ENCODE measurements at regions not wholly inside any gene's neighbourhood (a gene's known extent, or its start where the extent isn't known, plus 50 kb on each side); places are given as distances from the start of the nearest gene placed in this dataset.

GRCh38 chr4:30436394-30436793 is 283.8 kb upstream of the PCDH7 start:
- DNase-seq (ENCODE audit: low read depth in 6 of 9, low spot score in 9 of 9) = no peak
- WGBS = 88% methylated on average over 1 of the region's 1 CpG

GRCh38 chr4:30437316-30437715 is 282.9 kb upstream of the PCDH7 start:
- no peak for DNase-seq (ENCODE audit: low read depth in 6 of 9, low spot score in 9 of 9)
- H3K27me3 ChIP-seq (ENCODE audit: control insufficient read depth in 2 of 2, insufficient read depth in 1 of 2, low read length in 1 of 2) = no peaks in the 10 kb centered on the region
- WGBS = 83% methylated on average over 3 of the region's 3 CpGs
- no peak overlapping the region for H3K4me3 ChIP-seq (ENCODE audit: low read length in 2 of 2)
- no peaks in the 10 kb centered on the region for H3K36me3 ChIP-seq (ENCODE audit: control insufficient read depth in 2 of 2, insufficient read depth in 2 of 2, low read length in 1 of 2)
- H3K4me1 ChIP-seq (ENCODE audit: control insufficient read depth in 2 of 2, insufficient read depth in 2 of 2, low read length in 2 of 2) = no peaks in the 10 kb centered on the region
- no peaks in the 10 kb centered on the region for H3K9me3 ChIP-seq (ENCODE audit: control insufficient read depth in 2 of 2, insufficient read depth in 1 of 2, low read length in 1 of 2)
- no peak overlapping the region for H3K27ac ChIP-seq (ENCODE audit: low read depth in 1 of 2, low read length in 1 of 2)

More at GRCh38 chr4:30436394-30436793, 283.8 kb upstream of the PCDH7 start:
- H3K9me3 ChIP-seq (ENCODE audit: control insufficient read depth in 2 of 2, insufficient read depth in 1 of 2, low read length in 1 of 2) = no peaks in the 10 kb centered on the region
- no peak overlapping the region for H3K27ac ChIP-seq (ENCODE audit: low read depth in 1 of 2, low read length in 1 of 2)
- H3K4me3 ChIP-seq (ENCODE audit: low read length in 2 of 2) = no peak overlapping the region
- H3K4me1 ChIP-seq (ENCODE audit: control insufficient read depth in 2 of 2, insufficient read depth in 2 of 2, low read length in 2 of 2) = no peaks in the 10 kb centered on the region
- no peaks in the 10 kb centered on the region for H3K36me3 ChIP-seq (ENCODE audit: control insufficient read depth in 2 of 2, insufficient read depth in 2 of 2, low read length in 1 of 2)
- H3K27me3 ChIP-seq (ENCODE audit: control insufficient read depth in 2 of 2, insufficient read depth in 1 of 2, low read length in 1 of 2) = no peaks in the 10 kb centered on the region

- Histone ChIP-seq H3K27ac (ENCODE audit: low read depth in 1 of 2, low read length in 1 of 2) (no peak overlapping the region), H3K4me3 (ENCODE audit: low read length in 2 of 2) (no peak overlapping the region), H3K27me3 (ENCODE audit: control insufficient read depth in 2 of 2, insufficient read depth in 1 of 2, low read length in 1 of 2) (no peaks in the 10 kb centered on the region), H3K9me3 (ENCODE audit: control insufficient read depth in 2 of 2, insufficient read depth in 1 of 2, low read length in 1 of 2) (peaks cover 0 to 4% of the 10 kb centered on the region in 2 donors), H3K4me1 (ENCODE audit: control insufficient read depth in 2 of 2, insufficient read depth in 2 of 2, low read length in 2 of 2) (no peaks in the 10 kb centered on the region), H3K36me3 (ENCODE audit: control insufficient read depth in 2 of 2, insufficient read depth in 2 of 2, low read length in 1 of 2) (no peaks in the 10 kb centered on the region)
- WGBS = 44% methylated on average over 2 of the region's 2 CpGs
- no peak for DNase-seq (ENCODE audit: low read depth in 6 of 9, low spot score in 9 of 9)
Measured at GRCh38 chr4:30443289-30443688, 276.9 kb upstream of the PCDH7 start.

GRCh38 chr4:30450474-30450873 is 269.7 kb upstream of the PCDH7 start:
- Histone ChIP-seq H3K27me3 (ENCODE audit: control insufficient read depth in 2 of 2, insufficient read depth in 1 of 2, low read length in 1 of 2) (no peaks in the 10 kb centered on the region), H3K9me3 (ENCODE audit: control insufficient read depth in 2 of 2, insufficient read depth in 1 of 2, low read length in 1 of 2) (no peaks in the 10 kb centered on the region), H3K4me3 (ENCODE audit: low read length in 2 of 2) (no peak overlapping the region), H3K36me3 (ENCODE audit: control insufficient read depth in 2 of 2, insufficient read depth in 2 of 2, low read length in 1 of 2) (no peaks in the 10 kb centered on the region), H3K27ac (ENCODE audit: low read depth in 1 of 2, low read length in 1 of 2) (no peak overlapping the region), H3K4me1 (ENCODE audit: control insufficient read depth in 2 of 2, insufficient read depth in 2 of 2, low read length in 2 of 2) (no peaks in the 10 kb centered on the region)
- no peak for DNase-seq (ENCODE audit: low read depth in 6 of 9, low spot score in 9 of 9)

GRCh38 chr4:30454504-30454903 is 265.7 kb upstream of the PCDH7 start:
- no peaks in the 10 kb centered on the region for H3K9me3 ChIP-seq (ENCODE audit: control insufficient read depth in 2 of 2, insufficient read depth in 1 of 2, low read length in 1 of 2)
- no peak for DNase-seq (ENCODE audit: low read depth in 6 of 9, low spot score in 9 of 9)
- H3K36me3 ChIP-seq (ENCODE audit: control insufficient read depth in 2 of 2, insufficient read depth in 2 of 2, low read length in 1 of 2) = no peaks in the 10 kb centered on the region
- 96% methylated on average over 1 of the region's 1 CpG for WGBS
- H3K4me1 ChIP-seq (ENCODE audit: control insufficient read depth in 2 of 2, insufficient read depth in 2 of 2, low read length in 2 of 2) = no peaks in the 10 kb centered on the region
- H3K27ac ChIP-seq (ENCODE audit: low read depth in 1 of 2, low read length in 1 of 2) = no peak overlapping the region
- H3K4me3 ChIP-seq (ENCODE audit: low read length in 2 of 2) = no peak overlapping the region
- no peaks in the 10 kb centered on the region for H3K27me3 ChIP-seq (ENCODE audit: control insufficient read depth in 2 of 2, insufficient read depth in 1 of 2, low read length in 1 of 2)

- peaks cover 0 to 3% of the 10 kb centered on the region in 2 donors for H3K9me3 ChIP-seq (ENCODE audit: control insufficient read depth in 2 of 2, insufficient read depth in 1 of 2, low read length in 1 of 2)
- H3K36me3 ChIP-seq (ENCODE audit: control insufficient read depth in 2 of 2, insufficient read depth in 2 of 2, low read length in 1 of 2) = no peaks in the 10 kb centered on the region
- H3K27me3 ChIP-seq (ENCODE audit: control insufficient read depth in 2 of 2, insufficient read depth in 1 of 2, low read length in 1 of 2) = no peaks in the 10 kb centered on the region
- DNase-seq (ENCODE audit: low read depth in 6 of 9, low spot score in 9 of 9) = no peak
- WGBS = 84% methylated on average over 4 of the region's 4 CpGs
- no peak overlapping the region for H3K27ac ChIP-seq (ENCODE audit: low read depth in 1 of 2, low read length in 1 of 2)
- no peak overlapping the region for H3K4me3 ChIP-seq (ENCODE audit: low read length in 2 of 2)
- no peaks in the 10 kb centered on the region for H3K4me1 ChIP-seq (ENCODE audit: control insufficient read depth in 2 of 2, insufficient read depth in 2 of 2, low read length in 2 of 2)
Measured at GRCh38 chr4:30456716-30457115, 263.5 kb upstream of the PCDH7 start.

- WGBS = 73% methylated on average over 3 of the region's 3 CpGs
Measured at GRCh38 chr4:30460818-30461217, 259.4 kb upstream of the PCDH7 start.

GRCh38 chr4:30461218-30461617 is 259.0 kb upstream of the PCDH7 start:
- no peak for DNase-seq (ENCODE audit: low read depth in 6 of 9, low spot score in 9 of 9)
- Histone ChIP-seq H3K4me3 (ENCODE audit: low read length in 2 of 2) (no peak overlapping the region), H3K27ac (ENCODE audit: low read depth in 1 of 2, low read length in 1 of 2) (no peak overlapping the region), H3K4me1 (ENCODE audit: control insufficient read depth in 2 of 2, insufficient read depth in 2 of 2, low read length in 2 of 2) (no peaks in the 10 kb centered on the region), H3K27me3 (ENCODE audit: control insufficient read depth in 2 of 2, insufficient read depth in 1 of 2, low read length in 1 of 2) (no peaks in the 10 kb centered on the region), H3K9me3 (ENCODE audit: control insufficient read depth in 2 of 2, insufficient read depth in 1 of 2, low read length in 1 of 2) (peaks cover 0 to 3% of the 10 kb centered on the region in 2 donors), H3K36me3 (ENCODE audit: control insufficient read depth in 2 of 2, insufficient read depth in 2 of 2, low read length in 1 of 2) (no peaks in the 10 kb centered on the region)
- 77% methylated on average over 5 of the region's 5 CpGs for WGBS

More at GRCh38 chr4:30460818-30461217, 259.4 kb upstream of the PCDH7 start:
- no peak for DNase-seq (ENCODE audit: low read depth in 6 of 9, low spot score in 9 of 9)
- H3K27ac ChIP-seq (ENCODE audit: low read depth in 1 of 2, low read length in 1 of 2) = no peak overlapping the region
- H3K9me3 ChIP-seq (ENCODE audit: control insufficient read depth in 2 of 2, insufficient read depth in 1 of 2, low read length in 1 of 2) = peaks cover 0 to 3% of the 10 kb centered on the region in 2 donors
- H3K36me3 ChIP-seq (ENCODE audit: control insufficient read depth in 2 of 2, insufficient read depth in 2 of 2, low read length in 1 of 2) = no peaks in the 10 kb centered on the region
- no peak overlapping the region for H3K4me3 ChIP-seq (ENCODE audit: low read length in 2 of 2)
- no peaks in the 10 kb centered on the region for H3K27me3 ChIP-seq (ENCODE audit: control insufficient read depth in 2 of 2, insufficient read depth in 1 of 2, low read length in 1 of 2)
- no peaks in the 10 kb centered on the region for H3K4me1 ChIP-seq (ENCODE audit: control insufficient read depth in 2 of 2, insufficient read depth in 2 of 2, low read length in 2 of 2)

GRCh38 chr4:30462445-30463090 is 257.6 kb upstream of the PCDH7 start:
- Histone ChIP-seq H3K4me1 (ENCODE audit: control insufficient read depth in 2 of 2, insufficient read depth in 2 of 2, low read length in 2 of 2) (no peaks in the 10 kb centered on the region), H3K36me3 (ENCODE audit: control insufficient read depth in 2 of 2, insufficient read depth in 2 of 2, low read length in 1 of 2) (no peaks in the 10 kb centered on the region), H3K9me3 (ENCODE audit: control insufficient read depth in 2 of 2, insufficient read depth in 1 of 2, low read length in 1 of 2) (peaks cover 0 to 6% of the 10 kb centered on the region in 2 donors), H3K4me3 (ENCODE audit: low read length in 2 of 2) (no peak overlapping the region), H3K27me3 (ENCODE audit: control insufficient read depth in 2 of 2, insufficient read depth in 1 of 2, low read length in 1 of 2) (no peaks in the 10 kb centered on the region), H3K27ac (ENCODE audit: low read depth in 1 of 2, low read length in 1 of 2) (no peak overlapping the region)
- DNase-seq (ENCODE audit: low read depth in 6 of 9, low spot score in 9 of 9) = no peak
- WGBS = 95% methylated on average over 6 of the region's 6 CpGs
